ENCODE measurements at regions not wholly inside any gene's neighbourhood (a gene's known extent, or its start where the extent isn't known, plus 50 kb on each side); places are given as distances from the start of the nearest gene placed in this dataset.

GRCh38 chr4:131316086-131316485 lies 1833.0 kb upstream of the PCDH10 start:
- Histone ChIP-seq H3K9me3 (replicated peaks; ENCODE audit: control insufficient read depth, insufficient read depth, low read depth, low read length) (no peaks in the 10 kb centered on the region), H3K9me1 (ENCODE audit: control insufficient read depth, insufficient read depth, low read length) (no peaks in the 10 kb centered on the region), H4K20me1 (replicated peaks; ENCODE audit: control insufficient read depth, insufficient read depth, low read length) (no peaks in the 10 kb centered on the region), H3K27ac (ENCODE audit: extremely low read depth, low read depth, low read length) (no peak overlapping the region), H2AFZ (ENCODE audit: low read depth, low read length) (no peak overlapping the region), H3K27me3 (ENCODE audit: control insufficient read depth in 2 of 2, insufficient read depth in 2 of 2, low read length in 2 of 2) (no peaks in the 10 kb centered on the region), H3K79me2 (ENCODE audit: control insufficient read depth, insufficient read depth, low read length) (no peaks in the 10 kb centered on the region), H3K9ac (ENCODE audit: insufficient read depth in 1 of 2, low read depth in 2 of 2, low read length in 2 of 2) (no peak overlapping the region), H3K36me3 (ENCODE audit: control insufficient read depth, insufficient read depth, low read length) (no peaks in the 10 kb centered on the region), H3K4me1 (replicated peaks in 1 of 2; ENCODE audit: control insufficient read depth in 2 of 2, insufficient read depth in 2 of 2, low read length in 2 of 2) (no peaks in the 10 kb centered on the region), H3K4me3 (no peak overlapping the region), H3K4me2 (ENCODE audit: insufficient read depth, low read length) (no peak overlapping the region)
- TF ChIP-seq TAF9B (IDR thresholded peaks at IDR 0.05; ENCODE audit: partially characterized antibody) (no peak), SMC3 (conservative IDR thresholded peaks at IDR 0.05; ENCODE audit: insufficient read depth, low read depth, low read length) (no peak), CHD1 (IDR thresholded peaks at IDR 0.05; ENCODE audit: low read length) (no peak), JUND (IDR thresholded peaks at IDR 0.05; ENCODE audit: borderline replicate concordance, low read depth, low read length) (no peak), JUND (tag; IDR thresholded peaks at IDR 0.05; ENCODE audit: borderline replicate concordance, low read depth, low read length) (no peak), ZKSCAN3 (CRISPR knock-in tag; IDR thresholded peaks at IDR 0.05) (no peak), HNRNPH1 (optimal IDR thresholded peaks at IDR 0.05; ENCODE audit: low read depth, low read length) (no peak), MEF2A (IDR thresholded peaks at IDR 0.05; ENCODE audit: control insufficient read depth, low read depth, low read length) (no peak), ZNF511 (CRISPR knock-in tag; IDR thresholded peaks at IDR 0.05) (no peak), TCF7L2 (IDR thresholded peaks at IDR 0.05; ENCODE audit: low read depth, low read length) (no peak), ATF1 (CRISPR knock-in tag; IDR thresholded peaks at IDR 0.05) (no peak), ATF1 (tag; IDR thresholded peaks at IDR 0.05) (no peak), ZNF239 (CRISPR knock-in tag; IDR thresholded peaks at IDR 0.05) (no peak), HINFP (tag; conservative IDR thresholded peaks at IDR 0.05; ENCODE audit: low read depth) (no peak), RBM14 (IDR thresholded peaks at IDR 0.05; ENCODE audit: borderline replicate concordance, insufficient read depth, low read depth, low read length) (no peak), MCM2 (IDR thresholded peaks at IDR 0.05; ENCODE audit: low read depth) (no peak), DACH1 (IDR thresholded peaks at IDR 0.05; ENCODE audit: partially characterized antibody) (no peak), SMARCE1 (IDR thresholded peaks at IDR 0.05) (no peak), PHB2 (IDR thresholded peaks at IDR 0.05; ENCODE audit: low read depth) (no peak)
- in situ Hi-C loops (cut with MboI) (no loop called here), intact Hi-C loops (cut with micrococcal nuclease) (no loop called here)
- DNase-seq (ENCODE audit: extremely low read depth in 1 of 4, low spot score in 3 of 4) (no peak), ATAC-seq (no peak), FAIRE-seq (no peak)
- ChIA-PET CTCF (ENCODE audit: low intra/inter-chr PET ratio) (no interaction called here), POLR2A (no interaction called here)
- no TSS peak for BruUV-seq (replicated peaks)
- 2% methylated on average over 3 of the region's 3 CpGs for WGBS (ENCODE audit: insufficient coverage, low coverage, missing lambda C conversion rate)
